ENCODE measurements at regions not wholly inside any gene's neighbourhood (a gene's known extent, or its start where the extent isn't known, plus 50 kb on each side); places are given as distances from the start of the nearest gene placed in this dataset.

GRCh38 chr3:65226287-65226686 lies 538.5 kb upstream of the ADAMTS9 start:
- CTCF ChIA-PET = interaction anchor here (0.6 kb wide), 1 partner anchor 697 kb away, joined by 4 read pairs; no protein-coding TSS in a partner anchor

GRCh38 chr3:65210026-65210814 lies 522.4 kb upstream of the ADAMTS9 start:
- H3K36me3 Mint-ChIP-seq (ENCODE audit: insufficient read depth, unreplicated experiment) = no peaks in the 10 kb centered on the region

More at GRCh38 chr3:65226287-65226686, 538.5 kb upstream of the ADAMTS9 start:
- POLR2A ChIA-PET = no interaction called here
- no TSS peak for BruUV-seq (replicated peaks)
- H3K4me1 Mint-ChIP-seq (ENCODE audit: low read depth, unreplicated experiment) = no peaks in the 10 kb centered on the region
- no peak overlapping the region for H3K27ac Mint-ChIP-seq (ENCODE audit: unreplicated experiment)
- no peak overlapping the region for H3K4me3 Mint-ChIP-seq (ENCODE audit: unreplicated experiment)
- no peaks in the 10 kb centered on the region for H3K36me3 Mint-ChIP-seq (ENCODE audit: insufficient read depth, unreplicated experiment)
- TF ChIP-seq CTCF (IDR thresholded peaks at IDR 0.05; ENCODE audit: insufficient read depth in 1 of 2, low read depth in 1 of 2, low read length in 1 of 2, severe bottlenecking in 1 of 2, unreplicated experiment in 1 of 2) = no peak
- H3K36me3 ChIP-seq (ENCODE audit: control insufficient read depth, insufficient read depth, low read length) = no peaks in the 10 kb centered on the region
- no peaks in the 10 kb centered on the region for H3K9me3 ChIP-seq
- no peaks in the 10 kb centered on the region for H3K4me1 ChIP-seq
- no peak overlapping the region for H3K4me3 ChIP-seq (ENCODE audit: low read depth, low read length)
- H3K27me3 Mint-ChIP-seq (ENCODE audit: insufficient read depth, unreplicated experiment) = no peaks in the 10 kb centered on the region
- no peaks in the 10 kb centered on the region for H3K27me3 ChIP-seq (replicated peaks; ENCODE audit: control insufficient read depth, insufficient read depth, low read length)
- intact Hi-C loops (cut with micrococcal nuclease; ENCODE audit: unreplicated experiment) = no loop called here
- H3K9me3 Mint-ChIP-seq (ENCODE audit: unreplicated experiment) = no peaks in the 10 kb centered on the region
- DNase-seq = no peak

GRCh38 chr3:65202395-65202794 lies 514.6 kb upstream of the ADAMTS9 start:
- no peak overlapping the region for H3K4me3 ChIP-seq (ENCODE audit: low read depth, low read length)
- H3K27me3 ChIP-seq (replicated peaks; ENCODE audit: control insufficient read depth, insufficient read depth, low read length) = no peaks in the 10 kb centered on the region
- Mint-ChIP-seq H3K36me3 (ENCODE audit: insufficient read depth, unreplicated experiment) (no peaks in the 10 kb centered on the region), H3K27ac (ENCODE audit: unreplicated experiment) (no peak overlapping the region), H3K9me3 (ENCODE audit: unreplicated experiment) (no peaks in the 10 kb centered on the region), H3K27me3 (ENCODE audit: insufficient read depth, unreplicated experiment) (no peaks in the 10 kb centered on the region), H3K4me1 (ENCODE audit: low read depth, unreplicated experiment) (peaks cover 10% of the 10 kb centered on the region), H3K4me3 (ENCODE audit: unreplicated experiment) (no peak overlapping the region)
- ChIA-PET CTCF (no interaction called here), POLR2A (no interaction called here)
- no peak for TF ChIP-seq CTCF (IDR thresholded peaks at IDR 0.05; ENCODE audit: insufficient read depth in 1 of 2, low read depth in 1 of 2, low read length in 1 of 2, severe bottlenecking in 1 of 2, unreplicated experiment in 1 of 2)
- no peaks in the 10 kb centered on the region for H3K36me3 ChIP-seq (ENCODE audit: control insufficient read depth, insufficient read depth, low read length)
- H3K4me1 ChIP-seq = no peaks in the 10 kb centered on the region
- intact Hi-C loops (cut with micrococcal nuclease; ENCODE audit: unreplicated experiment) = no loop called here
- BruUV-seq (replicated peaks) = no TSS peak
- no peak for DNase-seq
- no peaks in the 10 kb centered on the region for H3K9me3 ChIP-seq

More at GRCh38 chr3:65210026-65210814, 522.4 kb upstream of the ADAMTS9 start:
- H3K4me3 ChIP-seq (ENCODE audit: low read depth, low read length) = no peak overlapping the region
- H3K4me1 ChIP-seq = no peaks in the 10 kb centered on the region
- TF ChIP-seq CTCF (IDR thresholded peaks at IDR 0.05; ENCODE audit: insufficient read depth in 1 of 2, low read depth in 1 of 2, low read length in 1 of 2, severe bottlenecking in 1 of 2, unreplicated experiment in 1 of 2) = no peak
- no peaks in the 10 kb centered on the region for H3K27me3 ChIP-seq (replicated peaks; ENCODE audit: control insufficient read depth, insufficient read depth, low read length)
- DNase-seq = no peak
- H3K27ac Mint-ChIP-seq (ENCODE audit: unreplicated experiment) = no peak overlapping the region
- no TSS peak for BruUV-seq (replicated peaks)
- intact Hi-C loops (cut with micrococcal nuclease; ENCODE audit: unreplicated experiment) = no loop called here
- no peaks in the 10 kb centered on the region for H3K4me1 Mint-ChIP-seq (ENCODE audit: low read depth, unreplicated experiment)
- H3K9me3 Mint-ChIP-seq (ENCODE audit: unreplicated experiment) = no peaks in the 10 kb centered on the region
- H3K36me3 ChIP-seq (ENCODE audit: control insufficient read depth, insufficient read depth, low read length) = no peaks in the 10 kb centered on the region
- no peaks in the 10 kb centered on the region for H3K27me3 Mint-ChIP-seq (ENCODE audit: insufficient read depth, unreplicated experiment)
- POLR2A ChIA-PET = no interaction called here
- H3K4me3 Mint-ChIP-seq (ENCODE audit: unreplicated experiment) = no peak overlapping the region
- no peaks in the 10 kb centered on the region for H3K9me3 ChIP-seq
- CTCF ChIA-PET = no interaction called here

Measured in Caco-2 (cell line).